ENCODE measurements at regions not wholly inside any gene's neighbourhood (a gene's known extent, or its start where the extent isn't known, plus 50 kb on each side); places are given as distances from the start of the nearest gene placed in this dataset.

DNA sequence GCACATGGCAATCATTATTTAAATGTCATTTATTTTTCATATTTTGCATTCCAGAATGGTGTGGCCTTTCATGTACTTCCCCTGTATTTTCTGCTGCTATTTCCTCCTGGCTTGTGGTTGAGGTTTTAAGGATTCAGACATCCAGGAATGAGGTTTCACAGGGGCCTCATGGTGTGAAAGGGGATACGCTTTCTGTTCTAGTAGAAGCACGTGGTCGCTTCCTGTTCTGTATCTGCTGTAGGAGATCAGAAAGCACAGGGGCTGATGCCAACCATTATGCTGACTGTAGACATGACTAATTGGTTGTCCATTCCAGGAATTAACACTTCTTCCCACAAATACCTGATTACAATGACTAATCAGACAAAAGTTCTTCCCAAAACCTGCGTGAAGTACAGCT, 405.9 kb downstream of the SHISA9 start:
- TF ChIP-seq, protein P1, sequence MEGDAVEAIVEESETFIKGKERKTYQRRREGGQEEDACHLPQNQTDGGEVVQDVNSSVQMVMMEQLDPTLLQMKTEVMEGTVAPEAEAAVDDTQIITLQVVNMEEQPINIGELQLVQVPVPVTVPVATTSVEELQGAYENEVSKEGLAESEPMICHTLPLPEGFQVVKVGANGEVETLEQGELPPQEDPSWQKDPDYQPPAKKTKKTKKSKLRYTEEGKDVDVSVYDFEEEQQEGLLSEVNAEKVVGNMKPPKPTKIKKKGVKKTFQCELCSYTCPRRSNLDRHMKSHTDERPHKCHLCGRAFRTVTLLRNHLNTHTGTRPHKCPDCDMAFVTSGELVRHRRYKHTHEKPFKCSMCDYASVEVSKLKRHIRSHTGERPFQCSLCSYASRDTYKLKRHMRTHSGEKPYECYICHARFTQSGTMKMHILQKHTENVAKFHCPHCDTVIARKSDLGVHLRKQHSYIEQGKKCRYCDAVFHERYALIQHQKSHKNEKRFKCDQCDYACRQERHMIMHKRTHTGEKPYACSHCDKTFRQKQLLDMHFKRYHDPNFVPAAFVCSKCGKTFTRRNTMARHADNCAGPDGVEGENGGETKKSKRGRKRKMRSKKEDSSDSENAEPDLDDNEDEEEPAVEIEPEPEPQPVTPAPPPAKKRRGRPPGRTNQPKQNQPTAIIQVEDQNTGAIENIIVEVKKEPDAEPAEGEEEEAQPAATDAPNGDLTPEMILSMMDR (IDR thresholded peaks at IDR 0.05) = no peak
- TF ChIP-seq ZFX (IDR thresholded peaks at IDR 0.05; ENCODE audit: borderline replicate concordance) = no peak

All from 22Rv1 (cell line).